SH-SY5Y (cell line): ENCODE measurements at regions not wholly inside any gene's neighbourhood (a gene's known extent, or its start where the extent isn't known, plus 50 kb on each side); places are given as distances from the start of the nearest gene placed in this dataset.

Experiments
- GATA2 ChIP-seq: IDR thresholded peaks from 2 replicates; pipeline ENCODE4 v1.6.1; 2011; ENCODE audit warnings: mild to moderate bottlenecking, low read depth, low read length
- GATA3 ChIP-seq: IDR thresholded peaks from 2 replicates; pipeline ENCODE4 v1.6.1; 2011; ENCODE audit warnings: low read depth, mild to moderate bottlenecking, low read length, moderate library complexity

- TF ChIP-seq GATA2: no peak
- no peak for TF ChIP-seq GATA3
Measured at GRCh38 chr1:62924983-62925790, 141.3 kb downstream of the ATG4C start.
